Renal pelvis (tissue), 1 donor: ENCODE measurements at regions not wholly inside any gene's neighbourhood (a gene's known extent, or its start where the extent isn't known, plus 50 kb on each side); places are given as distances from the start of the nearest gene placed in this dataset.

ENCODE experiments used
- DNase-seq: peaks from one replicate; pipeline ENCODE4 v3.0.0-alpha.2; 2013

- DNase-seq = no peak
Measured at GRCh38 chr6:163992056-163992455, 577.5 kb downstream of the QKI start.

GRCh38 chr6:163991321-163991720 is 576.8 kb downstream of the QKI start:
- DNase-seq = no peak

- no peak for DNase-seq
Measured at GRCh38 chr6:163986313-163986712, 571.8 kb downstream of the QKI start.

GRCh38 chr6:163985710-163986109 is 571.2 kb downstream of the QKI start:
- no peak for DNase-seq

GRCh38 chr6:163985040-163985439 is 570.5 kb downstream of the QKI start:
- DNase-seq = no peak

- DNase-seq = no peak
Measured at GRCh38 chr6:163984124-163984936, 569.8 kb downstream of the QKI start.

GRCh38 chr6:163983679-163984078 is 569.2 kb downstream of the QKI start:
- DNase-seq = no peak

- DNase-seq = no peak
Measured at GRCh38 chr6:163974322-163974721, 559.8 kb downstream of the QKI start.

- no peak for DNase-seq
Measured at GRCh38 chr6:163971841-163972838, 557.6 kb downstream of the QKI start.

GRCh38 chr6:163970846-163971564 is 556.5 kb downstream of the QKI start:
- DNase-seq = no peak

GRCh38 chr6:163965426-163966348 is 551.2 kb downstream of the QKI start:
- peak; percentile 81 for DNase-seq

- DNase-seq = no peak
Measured at GRCh38 chr6:163964789-163965188, 550.3 kb downstream of the QKI start.

- DNase-seq = no peak
Measured at GRCh38 chr6:163963205-163964120, 548.9 kb downstream of the QKI start.

- no peak for DNase-seq
Measured at GRCh38 chr6:163962627-163963117, 548.2 kb downstream of the QKI start.

- DNase-seq = no peak
Measured at GRCh38 chr6:163960128-163960527, 545.6 kb downstream of the QKI start.

GRCh38 chr6:163958646-163959045 is 544.1 kb downstream of the QKI start:
- DNase-seq = no peak

- DNase-seq = no peak
Measured at GRCh38 chr6:163956571-163957407, 542.3 kb downstream of the QKI start.

- DNase-seq = no peak
Measured at GRCh38 chr6:163955756-163956155, 541.2 kb downstream of the QKI start.

GRCh38 chr6:163955096-163955495 is 540.6 kb downstream of the QKI start:
- no peak for DNase-seq
